ENCODE measurements at regions not wholly inside any gene's neighbourhood (a gene's known extent, or its start where the extent isn't known, plus 50 kb on each side); places are given as distances from the start of the nearest gene placed in this dataset.

- no peak for ATAC-seq (ENCODE audit: low read depth)
- Histone ChIP-seq H2AFZ (ENCODE audit: insufficient read depth, low read depth, low read length, poor library complexity, severe bottlenecking) (no peak overlapping the region), H3K4me1 (ENCODE audit: control insufficient read depth in 2 of 2, insufficient read depth in 2 of 2, low read length in 2 of 2) (no peaks in the 10 kb centered on the region), H4K20me1 (ENCODE audit: control insufficient read depth, insufficient read depth, low read length, poor library complexity, severe bottlenecking) (no peaks in the 10 kb centered on the region), H3K27ac (ENCODE audit: low read length in 2 of 2) (no peak overlapping the region), H3K9me3 (ENCODE audit: control extremely low read depth in 1 of 3, control insufficient read depth in 2 of 3, insufficient read depth in 1 of 3, low read length in 2 of 3) (no peaks in the 10 kb centered on the region), H3K4me3 (ENCODE audit: control extremely low read depth in 1 of 5, extremely low read depth in 1 of 5, insufficient read depth in 1 of 5, low read depth in 2 of 5, low read length in 4 of 5) (no peak overlapping the region), H3K36me3 (replicated peaks in 1 of 2; ENCODE audit: control extremely low read depth in 1 of 2, control insufficient read depth in 1 of 2, extremely low read depth in 1 of 2, insufficient read depth in 2 of 2, low read length in 1 of 2) (no peaks in the 10 kb centered on the region), H3K4me2 (replicated peaks; ENCODE audit: low read depth, low read length, poor library complexity, severe bottlenecking) (no peak overlapping the region), H3K79me2 (ENCODE audit: control insufficient read depth, insufficient read depth, low read length) (no peaks in the 10 kb centered on the region), H3K27me3 (replicated peaks in 1 of 4; ENCODE audit: control extremely low read depth in 1 of 4, control insufficient read depth in 3 of 4, insufficient read depth in 4 of 4, low read length in 3 of 4) (no peaks in the 10 kb centered on the region), H3K9ac (ENCODE audit: low read length) (no peak overlapping the region)
- WGBS (ENCODE audit: insufficient coverage): no CpG with 5 or more reads among the region's 1 CpG
- intact Hi-C loops (cut with micrococcal nuclease): no loop called here
- CTCF ChIA-PET: no interaction called here
- no peaks in the 10 kb centered on the region for H3K9me3 Mint-ChIP-seq (ENCODE audit: insufficient read depth)
- no peak overlapping the region for H3K27ac Mint-ChIP-seq
- H3K4me1 Mint-ChIP-seq: no peaks in the 10 kb centered on the region
- no peaks in the 10 kb centered on the region for H3K27me3 Mint-ChIP-seq
- no peak overlapping the region for H3K4me3 Mint-ChIP-seq
- DNase-seq: no peak
- POLR2A ChIA-PET: no interaction called here
- TF ChIP-seq CTCF (IDR thresholded peaks at IDR 0.05) (no peak), EZH2 (IDR thresholded peaks at IDR 0.05; ENCODE audit: borderline replicate concordance, insufficient read depth, low read depth, low read length, poor library complexity, severe bottlenecking) (no peak)
Measured at GRCh38 chr14:53327716-53328115, 174.6 kb upstream of the DDHD1 start.

DNA sequence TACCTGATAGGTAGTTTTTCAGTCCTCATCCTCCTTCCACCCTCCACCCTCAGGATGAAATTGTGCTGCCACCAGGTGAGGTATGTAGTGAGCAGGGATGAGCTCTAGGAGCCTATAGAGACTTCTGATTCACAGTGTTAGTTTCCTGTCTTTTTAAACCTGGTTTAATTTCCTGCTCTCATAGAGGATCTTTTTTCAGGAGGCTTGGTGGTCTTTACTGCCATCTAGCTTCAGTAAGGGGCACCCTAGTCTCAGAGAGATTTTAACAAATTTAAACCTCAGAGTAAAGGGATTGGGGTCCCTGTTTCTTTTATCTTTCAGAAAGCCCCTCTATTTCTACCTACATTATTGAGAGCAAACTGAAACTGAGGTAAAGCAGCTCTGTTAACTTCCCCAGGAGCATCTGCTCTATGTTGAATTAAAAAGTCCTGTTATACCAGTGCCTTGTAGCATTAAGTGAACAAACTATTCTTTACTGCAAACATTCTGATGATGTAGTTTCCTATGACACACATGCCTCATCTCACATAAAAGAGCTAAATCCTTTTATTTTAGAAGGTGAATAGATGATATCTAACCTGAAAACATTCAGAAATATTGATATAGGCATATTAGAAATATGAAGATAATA is 172.2 kb upstream of the DDHD1 start:
- ChIA-PET CTCF (interaction anchor here (0.6 to 2.5 kb wide), 5 partner anchors 9 to 849 kb away, joined by 3 to 17 read pairs (median 4); no protein-coding TSS in a partner anchor), POLR2A (no interaction called here)
- no peak overlapping the region for H3K4me3 Mint-ChIP-seq
- Histone ChIP-seq H2AFZ (ENCODE audit: insufficient read depth, low read depth, low read length, poor library complexity, severe bottlenecking) (no peak overlapping the region), H3K4me3 (ENCODE audit: control extremely low read depth in 1 of 5, extremely low read depth in 1 of 5, insufficient read depth in 1 of 5, low read depth in 2 of 5, low read length in 4 of 5) (no peak overlapping the region), H4K20me1 (ENCODE audit: control insufficient read depth, insufficient read depth, low read length, poor library complexity, severe bottlenecking) (no peaks in the 10 kb centered on the region), H3K36me3 (replicated peaks in 1 of 2; ENCODE audit: control extremely low read depth in 1 of 2, control insufficient read depth in 1 of 2, extremely low read depth in 1 of 2, insufficient read depth in 2 of 2, low read length in 1 of 2) (no peaks in the 10 kb centered on the region), H3K79me2 (ENCODE audit: control insufficient read depth, insufficient read depth, low read length) (no peaks in the 10 kb centered on the region), H3K4me2 (replicated peaks; ENCODE audit: low read depth, low read length, poor library complexity, severe bottlenecking) (no peak overlapping the region), H3K4me1 (ENCODE audit: control insufficient read depth in 2 of 2, insufficient read depth in 2 of 2, low read length in 2 of 2) (no peaks in the 10 kb centered on the region), H3K9me3 (ENCODE audit: control extremely low read depth in 1 of 3, control insufficient read depth in 2 of 3, insufficient read depth in 1 of 3, low read length in 2 of 3) (no peaks in the 10 kb centered on the region), H3K27me3 (replicated peaks in 1 of 4; ENCODE audit: control extremely low read depth in 1 of 4, control insufficient read depth in 3 of 4, insufficient read depth in 4 of 4, low read length in 3 of 4) (no peaks in the 10 kb centered on the region), H3K27ac (ENCODE audit: low read length in 2 of 2) (no peak overlapping the region), H3K9ac (ENCODE audit: low read length) (no peak overlapping the region)
- no peak for DNase-seq
- no peaks in the 10 kb centered on the region for H3K27me3 Mint-ChIP-seq
- peaks cover 6% of the 10 kb centered on the region for H3K9me3 Mint-ChIP-seq (ENCODE audit: insufficient read depth)
- no peak for ATAC-seq (ENCODE audit: low read depth)
- TF ChIP-seq CTCF (IDR thresholded peaks at IDR 0.05) (no peak), EZH2 (IDR thresholded peaks at IDR 0.05; ENCODE audit: borderline replicate concordance, insufficient read depth, low read depth, low read length, poor library complexity, severe bottlenecking) (no peak)
- no peaks in the 10 kb centered on the region for H3K4me1 Mint-ChIP-seq
- no peak overlapping the region for H3K27ac Mint-ChIP-seq
- intact Hi-C loops (cut with micrococcal nuclease): no loop called here

Data from B cell (primary cell).